ENCODE measurements at regions not wholly inside any gene's neighbourhood (a gene's known extent, or its start where the extent isn't known, plus 50 kb on each side); places are given as distances from the start of the nearest gene placed in this dataset.
"Not testable (repeated sequence)": the region's sequence is repeated elsewhere in the genome, so short reads cannot be mapped to it uniquely, and the experiment has no call there.

DNA sequence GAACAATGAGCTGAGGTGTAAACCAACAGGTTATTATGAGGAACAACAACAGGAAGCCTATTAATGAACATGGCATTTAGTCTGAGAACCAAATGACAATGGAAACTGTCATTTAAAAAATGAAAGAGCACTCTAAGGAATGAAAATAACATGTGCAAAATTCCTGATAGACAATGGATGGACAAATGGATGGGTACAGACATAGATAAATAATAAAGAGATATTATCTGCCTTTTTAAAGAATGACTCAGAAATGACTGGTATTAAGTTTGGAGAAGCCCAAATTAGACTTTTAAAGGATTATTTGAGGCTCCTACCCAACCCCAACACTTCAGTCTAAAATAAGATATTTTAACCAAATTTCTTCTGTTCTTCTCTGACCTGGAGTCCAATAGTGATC is 650.5 kb upstream of the ZNF385D start:
- DNase-seq = no peak

GRCh38 chr3:22414239-22414638 is 663.2 kb upstream of the ZNF385D start:
- no peak for DNase-seq

DNA sequence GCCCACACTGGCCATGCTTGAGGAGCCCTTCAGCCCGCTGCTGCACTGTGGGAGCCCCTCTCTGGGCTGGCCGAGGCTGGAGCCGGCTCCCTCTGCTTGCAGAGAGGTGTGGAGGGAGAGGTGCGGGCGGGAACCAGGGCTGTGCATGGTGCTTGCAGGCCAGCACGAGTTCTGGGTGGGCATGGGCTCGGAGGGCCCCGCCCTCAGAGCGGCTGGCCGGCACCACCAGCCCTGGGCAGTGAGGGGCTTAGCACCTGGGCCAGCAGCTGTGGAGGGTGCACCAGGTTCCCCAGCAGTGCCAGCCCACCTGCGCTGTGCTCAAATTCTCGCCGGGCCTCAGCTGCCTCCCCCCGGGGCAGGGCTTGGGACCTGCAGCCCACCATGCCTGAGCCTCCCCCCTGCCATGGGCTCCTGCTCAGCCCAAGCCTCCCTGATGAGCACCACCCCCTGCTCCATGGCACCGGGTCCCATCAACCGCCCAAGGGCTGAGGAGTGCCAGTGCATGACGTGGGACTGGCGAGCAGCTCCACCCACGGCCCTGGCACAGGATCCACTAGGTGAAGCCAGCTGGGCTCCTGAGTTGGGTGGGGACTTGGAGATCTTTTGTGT is 665.9 kb upstream of the ZNF385D start:
- not testable (repeated sequence) for DNase-seq

DNA sequence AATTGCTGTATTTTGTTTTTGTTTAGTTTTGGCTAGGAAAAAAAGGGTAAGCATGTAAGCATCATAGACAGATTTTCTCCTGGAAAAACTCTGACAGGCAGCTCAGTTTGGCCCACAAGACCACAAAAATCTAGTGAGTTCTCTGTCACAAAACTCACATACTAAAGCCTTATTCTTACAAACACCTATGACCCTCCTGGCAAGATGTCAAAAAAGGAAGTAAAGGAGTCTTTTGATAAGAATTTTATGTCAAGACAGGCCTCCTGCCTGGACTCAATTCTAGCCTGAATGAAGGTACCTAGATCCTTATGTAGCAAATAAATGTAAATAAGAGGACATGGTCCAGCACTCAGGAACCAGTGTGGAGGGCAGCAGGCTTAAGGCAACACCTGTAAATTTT is 668.3 kb upstream of the ZNF385D start:
- no peak for DNase-seq

GRCh38 chr3:22421589-22421988 is 670.6 kb upstream of the ZNF385D start:
- DNase-seq = no peak

GRCh38 chr3:22431334-22431733 is 680.3 kb upstream of the ZNF385D start:
- no peak for DNase-seq

- DNase-seq = no peak
These were observed 688.6 kb upstream of the ZNF385D start for GRCh38 chr3:22439626-22440025.

- no peak for DNase-seq
These were observed 690.7 kb upstream of the ZNF385D start for GRCh38 chr3:22441711-22442110.

GRCh38 chr3:22443571-22444233 is 692.7 kb upstream of the ZNF385D start:
- DNase-seq = no peak

- not testable (repeated sequence) for DNase-seq
These were observed 694.3 kb upstream of the ZNF385D start for GRCh38 chr3:22445336-22445735.

DNA sequence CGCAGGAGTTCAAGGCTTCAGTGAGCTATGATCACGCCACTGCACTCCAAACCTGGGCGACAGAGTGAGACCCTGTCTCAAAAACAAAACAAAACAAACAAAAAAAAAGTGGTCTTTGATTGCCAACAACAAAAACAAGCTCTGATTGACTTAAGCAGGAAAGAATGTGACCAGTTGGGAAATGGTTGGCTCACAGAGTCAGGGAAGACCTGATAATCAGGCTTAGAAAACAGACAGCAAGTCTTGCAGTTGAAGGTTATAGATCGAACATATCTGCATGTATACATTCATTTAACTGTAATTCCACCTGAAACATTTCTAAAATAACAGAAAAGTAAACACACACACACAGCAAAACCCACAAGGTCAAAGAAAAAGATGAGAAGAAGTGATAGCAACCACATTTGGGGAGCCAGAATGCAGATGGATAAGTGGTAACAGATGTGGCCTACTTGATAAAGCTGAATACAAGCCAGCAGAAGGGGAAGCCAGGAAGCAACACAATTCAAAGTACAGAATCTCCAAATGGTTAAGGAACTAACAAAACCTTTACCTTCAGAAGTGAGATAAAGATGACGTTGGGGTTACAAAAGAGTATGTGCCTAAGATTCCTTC is 699.9 kb upstream of the ZNF385D start:
- DNase-seq = no peak

DNA sequence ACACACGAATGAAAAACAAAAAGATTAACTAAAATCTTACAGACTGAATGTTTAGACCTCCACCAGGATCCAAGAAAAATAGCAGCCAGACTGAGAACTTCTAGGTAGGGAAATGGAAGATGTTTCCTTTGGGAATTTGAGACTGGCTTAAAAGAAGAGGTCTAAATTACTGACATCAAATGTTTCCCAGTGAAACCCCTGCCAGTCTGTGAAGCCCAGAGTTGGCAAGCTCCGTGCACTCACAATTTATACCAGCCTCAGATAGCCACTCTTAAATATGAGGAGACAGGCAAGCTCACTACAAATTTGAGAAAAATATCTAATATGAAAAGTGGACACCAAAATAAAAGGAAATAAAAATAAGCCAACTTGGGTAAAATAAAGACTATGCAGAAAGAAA is 700.5 kb upstream of the ZNF385D start:
- no peak for DNase-seq

DNA sequence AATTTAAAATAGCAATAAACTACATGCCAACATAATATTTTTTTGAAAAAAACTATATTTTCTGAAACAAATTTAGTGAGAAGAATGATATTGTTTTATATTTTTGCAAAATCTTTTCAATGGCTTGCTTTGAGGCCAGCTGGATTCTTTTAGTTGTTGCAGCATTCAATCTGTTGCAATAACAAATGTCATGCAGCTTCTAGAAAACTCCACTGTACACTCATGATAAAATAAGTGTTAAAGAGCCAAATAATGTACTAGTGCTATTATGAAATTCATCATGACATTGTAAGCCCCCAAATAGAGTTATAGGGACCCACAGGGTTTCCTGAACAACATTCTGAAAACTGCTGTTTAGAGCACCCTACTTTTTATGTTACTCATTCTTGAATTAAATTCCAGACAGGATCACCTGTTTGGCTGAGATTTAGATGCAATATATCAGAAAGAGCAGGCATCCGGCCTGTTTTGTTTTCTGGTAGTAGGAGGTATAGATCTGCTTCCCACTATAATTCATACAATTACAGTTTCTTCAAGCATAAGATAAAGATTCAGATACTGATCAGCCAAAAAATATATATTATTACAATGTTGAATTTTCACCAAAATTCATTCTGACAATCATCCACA is 703.0 kb upstream of the ZNF385D start:
- no peak for DNase-seq

DNA sequence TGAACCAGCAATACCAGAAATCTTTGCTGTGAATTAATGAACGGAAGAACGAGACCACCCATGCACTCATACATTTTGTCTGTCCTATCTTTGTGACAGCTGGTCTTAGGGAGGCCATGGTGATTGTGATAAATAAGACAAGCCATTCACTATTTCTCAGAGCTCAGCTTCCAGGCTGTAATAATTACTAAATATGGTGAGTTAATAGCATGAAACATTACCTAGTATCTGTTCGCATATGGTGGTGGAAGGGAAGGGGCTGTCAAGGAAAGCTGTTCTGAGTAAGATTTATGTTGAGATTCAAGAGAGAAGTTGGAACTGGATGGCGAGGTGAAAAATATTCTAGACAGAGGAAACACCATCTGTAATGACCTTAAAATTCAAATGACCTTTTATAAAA is 719.0 kb upstream of the ZNF385D start:
- no peak for DNase-seq

DNA sequence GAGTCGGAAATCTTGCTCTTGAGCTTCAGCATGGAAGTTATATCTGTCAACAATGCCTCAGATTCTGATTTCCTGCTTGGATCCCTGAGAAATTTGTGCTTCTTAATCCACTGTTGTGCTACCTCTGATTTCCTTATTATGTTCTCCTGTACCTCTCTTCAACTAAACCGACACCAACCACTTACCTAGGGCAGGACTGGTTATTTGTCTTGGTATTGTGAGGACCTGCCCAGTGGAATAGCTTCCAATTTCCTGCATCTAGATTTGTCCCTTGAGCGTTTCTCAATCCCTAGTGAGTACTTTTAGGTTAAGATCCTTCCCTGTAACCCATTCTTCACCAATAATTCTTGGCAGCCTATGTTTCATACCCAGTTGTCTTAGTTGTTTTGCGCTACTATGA is 720.5 kb upstream of the ZNF385D start:
- no peak for DNase-seq

- peak; percentile 47 for DNase-seq
These were observed 723.9 kb upstream of the ZNF385D start for GRCh38 chr3:22474706-22475445.

DNA sequence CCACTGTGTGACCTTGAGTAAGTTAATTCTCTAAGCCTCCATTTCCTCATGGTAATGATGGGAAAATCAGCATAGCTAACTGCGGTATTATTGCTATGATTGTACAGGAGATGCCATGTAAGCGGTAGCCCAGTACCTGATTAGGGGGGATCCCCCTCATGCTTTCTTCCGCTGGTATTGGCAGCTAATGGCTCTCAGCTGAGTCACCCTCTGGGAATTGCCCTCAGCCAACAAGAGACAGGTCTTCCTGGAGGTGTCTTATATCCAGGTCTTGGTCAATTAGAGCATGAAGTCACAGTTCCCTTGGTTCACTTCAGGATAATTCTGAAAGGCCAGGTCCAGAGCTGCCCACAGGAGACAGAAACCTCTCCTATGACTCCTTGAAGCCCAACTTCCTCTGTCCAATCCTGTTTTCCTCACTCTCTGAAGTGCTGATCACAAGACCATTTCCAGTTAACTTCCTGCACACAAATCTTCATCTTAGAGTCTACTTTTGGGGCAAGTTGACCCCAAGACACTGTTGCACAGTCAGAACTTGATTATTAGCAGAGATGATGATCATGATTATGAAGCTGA is 724.7 kb upstream of the ZNF385D start:
- DNase-seq = no peak

DNA sequence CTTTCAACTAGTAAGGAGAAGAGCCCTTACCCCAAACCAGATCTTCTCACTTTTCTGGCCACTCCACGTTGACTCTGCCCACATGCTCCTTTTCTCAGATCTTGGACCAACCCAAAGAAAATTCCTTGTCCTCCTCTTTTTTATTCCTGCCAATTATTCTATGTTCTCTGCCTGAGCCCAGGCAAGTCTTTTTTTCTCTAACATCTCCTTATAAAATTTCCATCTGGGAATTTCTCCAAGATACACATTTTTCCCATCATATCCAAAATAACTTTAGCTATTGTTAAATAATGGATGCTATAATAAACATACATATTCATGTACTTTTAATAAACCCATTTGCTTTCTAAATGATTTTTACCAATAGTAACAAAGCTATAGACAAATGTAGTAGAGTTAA is 726.0 kb upstream of the ZNF385D start:
- no peak for DNase-seq

GRCh38 chr3:22485954-22486353 is 717.2 kb upstream of the UBE2E2 start:
- DNase-seq = no peak

- DNase-seq = no peak
These were observed 712.4 kb upstream of the UBE2E2 start for GRCh38 chr3:22490747-22491146.

DNA sequence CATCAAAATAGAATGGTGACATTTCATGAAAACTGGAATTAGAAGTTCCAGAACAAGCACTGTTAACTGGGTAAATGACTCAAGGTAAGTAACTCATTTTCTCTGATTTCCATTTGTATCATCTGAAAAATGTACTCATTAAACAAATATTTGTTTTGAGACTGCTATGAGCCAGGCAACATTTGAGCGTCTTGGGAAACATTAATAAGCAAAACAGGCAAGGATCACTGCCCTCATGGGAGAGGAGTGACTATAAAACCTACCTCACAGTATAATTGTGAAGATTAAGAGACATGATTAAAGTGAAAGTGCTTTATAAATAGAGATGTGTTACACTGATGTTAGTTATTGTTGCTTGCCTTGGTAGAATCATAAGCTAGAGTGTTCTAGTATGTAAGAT is 711.8 kb upstream of the UBE2E2 start:
- no peak for DNase-seq

DNA sequence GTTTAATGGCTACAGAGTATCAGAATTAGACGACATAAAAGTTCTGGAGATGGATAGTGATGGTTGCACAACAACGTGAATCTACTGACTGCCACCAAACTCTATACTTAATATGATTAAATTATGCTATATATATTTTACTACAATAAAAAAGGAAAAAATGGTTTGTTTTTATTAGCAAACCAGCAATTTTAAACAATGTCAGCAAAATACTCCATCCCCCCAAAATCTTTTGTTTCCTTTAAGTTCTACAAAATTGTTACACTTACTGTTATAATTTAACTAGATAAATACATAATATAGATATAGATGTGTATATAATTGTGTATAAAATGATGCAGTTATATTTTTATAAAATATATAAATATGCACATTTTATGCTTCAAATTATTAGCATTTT is 710.8 kb upstream of the UBE2E2 start:
- DNase-seq = no peak

DNA sequence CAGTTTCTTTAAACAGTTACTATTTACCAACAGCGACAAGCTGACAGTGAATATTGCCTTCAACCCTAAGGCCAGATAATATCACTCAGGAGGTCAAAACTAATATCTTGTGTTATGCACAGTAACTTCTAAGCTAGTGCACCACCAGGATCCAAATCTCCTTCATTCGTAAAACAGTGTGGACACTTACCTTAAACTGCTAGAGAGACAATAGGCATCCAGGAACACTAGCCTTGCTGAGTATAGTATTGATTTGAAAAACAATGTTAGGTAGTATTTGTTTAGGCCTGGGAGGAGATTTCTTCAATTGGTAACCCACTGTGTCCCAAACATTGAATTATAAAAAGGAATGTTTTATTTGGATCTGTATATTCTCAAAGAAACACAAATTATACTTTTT is 707.9 kb upstream of the UBE2E2 start:
- DNase-seq = no peak
